Hematopoietic multipotent progenitor cell (in vitro differentiated cells): ENCODE measurements at regions not wholly inside any gene's neighbourhood (a gene's known extent, or its start where the extent isn't known, plus 50 kb on each side); places are given as distances from the start of the nearest gene placed in this dataset.

Experiments used
- DNase-seq, 3 donors: peaks; one replicate each; pipeline ENCODE4 v3.0.0-alpha.2; 2011 to 2015; ENCODE audit warnings: low read depth in 2 of 3, low spot score in 2 of 3

- DNase-seq: no peak
Observed at GRCh38 chr11:116537709-116538108, 235.1 kb downstream of the BUD13 start.

- DNase-seq: no peak
Observed at GRCh38 chr11:116537121-116537520, 235.7 kb downstream of the BUD13 start.

GRCh38 chr11:116536416-116536815 is 236.4 kb downstream of the BUD13 start:
- no peak for DNase-seq

- no peak for DNase-seq
Observed at GRCh38 chr11:116535994-116536393, 236.8 kb downstream of the BUD13 start.

- DNase-seq: no peak
Observed at GRCh38 chr11:116535120-116535519, 237.7 kb downstream of the BUD13 start.

GRCh38 chr11:116534270-116534975 is 238.4 kb downstream of the BUD13 start:
- DNase-seq: no peak

GRCh38 chr11:116533186-116533825 is 239.5 kb downstream of the BUD13 start:
- DNase-seq: no peak

GRCh38 chr11:116532066-116532465 is 240.7 kb downstream of the BUD13 start:
- DNase-seq: no peak

GRCh38 chr11:116530705-116531104 is 242.1 kb downstream of the BUD13 start:
- no peak for DNase-seq

GRCh38 chr11:116529271-116529670 is 243.5 kb downstream of the BUD13 start:
- DNase-seq: no peak

- DNase-seq: no peak
Observed at GRCh38 chr11:116527180-116527991, 245.4 kb downstream of the BUD13 start.

DNA sequence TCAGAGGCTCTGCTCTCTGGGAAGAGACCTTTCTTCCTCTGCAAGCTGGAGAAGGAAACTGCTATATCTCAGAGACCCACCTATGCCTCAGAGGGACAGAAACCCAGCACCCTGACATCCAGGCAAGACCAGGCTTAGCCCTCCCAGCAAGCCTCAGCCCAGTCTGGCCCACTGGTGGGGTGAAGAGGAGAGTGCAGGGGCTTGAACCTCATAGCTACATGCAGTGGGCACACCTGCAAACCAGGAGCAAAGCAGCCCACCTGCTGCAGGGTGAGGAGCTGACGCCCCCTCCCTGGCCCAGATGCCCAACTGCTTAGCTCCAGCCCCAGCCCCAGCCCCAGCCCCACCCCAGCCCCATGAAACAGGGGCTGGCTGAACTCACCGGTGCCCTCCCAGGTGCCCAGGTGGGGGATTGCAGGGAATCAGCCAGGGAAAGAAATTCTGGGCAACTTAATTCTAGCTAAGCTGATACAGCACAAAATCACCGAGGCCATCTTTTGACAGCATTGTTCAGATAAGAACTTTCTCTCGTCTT is 246.8 kb downstream of the BUD13 start:
- no peak for DNase-seq

GRCh38 chr11:116519499-116519898 is 253.3 kb downstream of the BUD13 start:
- DNase-seq: no peak

DNA sequence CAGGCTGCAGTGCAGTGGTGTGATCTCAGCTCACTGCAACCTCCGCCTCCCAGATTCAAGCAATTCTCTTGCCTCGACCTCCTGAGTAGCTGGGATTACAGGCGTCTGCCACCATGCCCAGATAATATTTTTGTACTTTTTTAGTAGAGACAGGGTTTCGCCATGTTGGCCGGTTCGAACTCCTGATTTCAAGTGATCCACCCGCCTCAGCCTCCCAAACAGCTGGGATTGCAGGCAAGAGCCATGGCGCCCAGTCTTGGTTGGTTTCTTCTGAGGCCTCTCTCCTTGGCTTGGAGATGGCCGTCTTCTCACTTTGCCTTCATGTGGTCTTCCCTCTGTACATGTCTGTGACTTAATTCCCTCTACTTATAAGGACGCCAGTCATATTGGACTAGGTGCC is 254.6 kb downstream of the BUD13 start:
- no peak for DNase-seq

DNA sequence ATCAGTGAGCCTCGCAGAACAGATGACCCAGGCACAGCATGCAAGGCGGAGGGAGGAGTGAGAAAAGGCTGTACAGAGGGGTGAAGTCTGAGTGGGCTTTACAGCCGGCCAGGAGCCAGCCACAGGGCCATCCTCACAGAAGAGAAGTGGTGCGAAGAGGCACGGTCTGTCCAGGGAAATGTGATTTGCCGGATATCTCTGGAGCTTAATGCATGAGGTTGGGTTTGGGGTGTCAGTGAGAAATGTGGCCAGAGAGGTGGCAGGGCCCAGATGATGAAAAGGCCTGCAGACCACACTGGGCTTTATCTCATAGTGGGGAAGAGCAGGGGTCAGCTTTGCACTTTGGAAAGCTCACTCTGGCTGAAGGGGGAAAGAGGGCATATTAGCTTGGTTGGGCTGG is 255.2 kb downstream of the BUD13 start:
- no peak for DNase-seq

GRCh38 chr11:116517077-116517476 is 255.7 kb downstream of the BUD13 start:
- DNase-seq: no peak

DNA sequence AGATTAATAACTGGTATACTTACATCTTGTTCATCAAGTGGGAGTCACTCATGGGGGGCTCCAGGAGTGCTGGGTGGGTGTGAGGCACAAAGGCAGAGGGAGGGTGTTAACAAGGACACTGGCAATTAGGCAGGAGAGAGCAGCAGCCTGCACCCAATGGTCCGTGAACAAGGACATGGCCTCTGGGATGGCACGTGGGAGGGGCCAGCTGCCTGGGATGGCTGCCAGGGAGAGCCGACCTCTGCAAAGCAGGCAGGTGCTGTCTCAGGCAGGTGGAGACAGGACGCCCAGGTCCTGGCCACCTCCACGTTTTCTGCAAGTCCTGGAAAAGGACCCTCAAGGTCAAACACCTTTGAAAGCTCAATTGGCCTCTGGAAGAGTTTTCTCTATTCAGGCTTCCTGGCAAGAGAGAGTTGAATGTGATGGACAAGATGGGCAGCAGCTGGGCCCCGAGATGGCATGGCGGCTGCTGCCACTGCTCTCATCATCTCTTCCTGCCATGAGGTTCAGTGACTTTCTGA is 257.1 kb downstream of the BUD13 start:
- no peak for DNase-seq

- DNase-seq: peak in 2 of 3 donors; percentile 24 to 44
Observed at GRCh38 chr11:116513894-116514293, 258.9 kb downstream of the BUD13 start.

GRCh38 chr11:116513278-116513823 is 259.4 kb downstream of the BUD13 start:
- DNase-seq: no peak

DNA sequence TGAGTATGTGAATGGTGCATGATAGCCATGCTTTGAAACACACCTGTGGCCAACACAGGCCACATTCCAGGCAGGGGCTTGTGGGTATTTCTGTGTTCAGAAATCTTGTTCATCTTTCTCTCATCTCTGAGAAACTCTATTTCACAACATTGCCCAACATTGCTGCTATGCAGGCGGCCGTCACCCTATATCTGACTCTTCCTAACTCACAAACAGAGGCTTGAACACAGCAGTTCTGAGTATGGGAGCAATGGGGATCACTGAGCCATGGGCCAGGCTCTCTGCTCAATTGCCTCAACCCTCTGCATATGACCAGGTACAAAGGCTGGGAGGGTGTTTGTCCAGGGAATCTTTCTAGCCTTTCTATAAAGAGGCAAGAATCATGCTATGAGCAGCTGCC is 259.9 kb downstream of the BUD13 start:
- DNase-seq: no peak

- no peak for DNase-seq
Observed at GRCh38 chr11:116511684-116512083, 261.1 kb downstream of the BUD13 start.
